ENCODE measurements at regions not wholly inside any gene's neighbourhood (a gene's known extent, or its start where the extent isn't known, plus 50 kb on each side); places are given as distances from the start of the nearest gene placed in this dataset.
"Not testable (repeated sequence)": the region's sequence is repeated elsewhere in the genome, so short reads cannot be mapped to it uniquely, and the experiment has no call there.

DNA sequence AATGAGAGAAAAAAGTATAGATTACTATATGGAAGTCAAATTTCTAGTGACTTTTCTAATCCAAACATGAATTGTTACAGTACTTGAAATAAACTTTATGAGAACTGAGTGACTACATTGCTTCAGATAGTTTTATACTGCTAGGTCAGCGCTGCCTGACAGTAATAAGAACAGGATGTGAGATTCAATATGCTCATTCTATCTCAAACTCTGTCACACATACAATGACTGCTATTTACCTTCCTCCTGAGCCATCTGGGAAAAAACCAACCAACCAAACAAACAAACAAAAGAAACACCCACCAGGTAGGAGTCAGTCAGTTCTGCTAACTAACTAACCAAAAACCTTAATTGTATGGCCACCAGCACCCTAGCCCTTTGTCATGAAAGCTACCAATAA, 89.0 kb upstream of the NOTCH2NLA start:
- not testable (repeated sequence) for DNase-seq

DNA sequence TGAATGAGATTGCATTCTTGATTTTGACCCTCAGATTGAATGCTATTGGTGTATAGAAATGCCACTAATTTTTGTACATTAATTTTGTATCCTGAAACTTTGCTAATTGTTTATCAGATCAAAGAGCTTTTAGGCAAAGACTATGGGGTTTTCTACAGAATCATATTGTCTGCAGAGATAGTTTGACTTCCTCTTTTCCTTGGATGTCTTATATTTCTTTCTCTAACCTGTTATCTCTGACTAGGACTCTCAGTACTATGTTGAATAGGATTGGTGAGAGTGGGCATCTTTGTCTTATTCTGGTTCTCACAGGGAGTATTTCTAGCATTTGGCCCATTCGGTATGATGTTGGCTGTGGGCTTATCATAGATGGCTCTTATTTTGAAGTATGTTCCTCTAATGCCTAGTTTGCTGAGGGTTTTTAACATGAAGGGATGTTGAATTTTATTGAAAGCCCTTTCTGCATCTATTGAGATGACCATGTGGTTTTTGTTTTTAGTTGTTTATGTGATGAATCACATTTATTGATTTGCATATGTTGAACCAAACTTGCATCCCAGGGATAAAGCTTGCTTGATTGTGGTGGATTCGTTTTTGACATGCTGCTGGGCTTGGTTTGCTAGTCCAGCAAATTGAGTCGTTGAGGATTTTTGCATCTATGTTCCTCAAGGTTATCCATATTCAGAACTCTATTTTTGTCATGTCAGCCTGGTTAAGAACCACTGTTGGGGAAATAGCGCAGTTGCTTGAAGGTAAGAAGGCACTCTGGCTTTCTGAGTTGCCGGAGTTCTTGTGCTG, 85.8 kb upstream of the NOTCH2NLA start:
- not testable (repeated sequence) for DNase-seq

DNA sequence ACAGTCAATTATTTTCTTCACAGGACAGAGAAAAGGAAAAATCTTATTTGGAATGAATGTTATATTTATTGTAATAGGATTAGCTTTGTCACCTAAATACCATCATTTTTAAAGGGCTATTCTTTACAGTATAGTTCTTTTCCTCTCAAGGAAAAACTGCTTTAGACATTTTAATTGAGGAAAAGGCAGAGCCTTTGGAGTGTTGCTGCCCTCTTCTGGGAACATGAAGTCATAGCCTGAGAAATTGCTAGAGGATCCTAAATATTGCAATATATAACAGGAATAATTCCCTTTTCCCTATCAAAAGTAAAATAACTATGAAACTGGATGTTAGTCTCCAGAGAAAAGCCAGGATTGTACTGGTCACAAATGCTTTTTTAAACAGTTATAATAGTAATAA, 81.8 kb upstream of the NOTCH2NLA start:
- DNase-seq, result not testable (repeated sequence)

DNA sequence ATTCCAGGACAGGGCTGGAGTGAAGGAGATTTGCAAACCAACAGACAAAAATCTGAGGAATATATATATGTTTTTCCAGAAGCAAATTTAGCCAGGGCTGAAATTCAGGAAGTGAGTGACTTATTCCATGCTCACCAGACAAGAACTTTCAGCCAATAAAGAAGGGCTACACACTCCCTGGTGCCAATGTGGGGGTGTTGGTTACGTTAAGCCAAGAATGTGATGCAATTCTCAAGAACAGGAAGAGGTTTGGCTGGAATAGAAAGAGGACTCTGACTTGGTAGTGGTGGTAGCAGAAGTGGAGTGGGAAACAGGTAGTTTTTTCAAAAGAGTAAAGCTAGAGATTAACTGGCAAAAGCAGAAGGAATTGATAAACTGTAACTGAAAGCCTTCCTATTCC, 80.6 kb upstream of the NOTCH2NLA start:
- DNase-seq, result not testable (repeated sequence)

DNA sequence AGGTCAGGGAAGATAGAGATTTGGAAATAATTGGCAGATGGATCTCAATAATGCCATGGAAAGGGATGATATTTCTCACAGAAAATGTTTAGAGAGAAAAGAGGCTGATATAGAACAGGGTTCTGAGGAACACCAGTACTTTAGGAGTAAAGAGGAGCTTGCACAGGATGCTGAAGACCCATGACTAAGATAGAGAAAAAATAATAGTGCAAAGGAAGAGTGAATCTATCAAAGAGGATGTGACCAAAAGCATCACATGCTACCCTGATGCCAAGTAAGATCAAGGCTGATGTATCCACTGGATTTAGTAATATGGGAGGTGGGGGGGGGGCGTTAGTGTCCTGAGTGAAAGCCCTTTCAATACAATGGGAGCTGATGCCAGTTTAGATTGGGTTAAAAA, 80.1 kb upstream of the NOTCH2NLA start:
- not testable (repeated sequence) for DNase-seq

DNA sequence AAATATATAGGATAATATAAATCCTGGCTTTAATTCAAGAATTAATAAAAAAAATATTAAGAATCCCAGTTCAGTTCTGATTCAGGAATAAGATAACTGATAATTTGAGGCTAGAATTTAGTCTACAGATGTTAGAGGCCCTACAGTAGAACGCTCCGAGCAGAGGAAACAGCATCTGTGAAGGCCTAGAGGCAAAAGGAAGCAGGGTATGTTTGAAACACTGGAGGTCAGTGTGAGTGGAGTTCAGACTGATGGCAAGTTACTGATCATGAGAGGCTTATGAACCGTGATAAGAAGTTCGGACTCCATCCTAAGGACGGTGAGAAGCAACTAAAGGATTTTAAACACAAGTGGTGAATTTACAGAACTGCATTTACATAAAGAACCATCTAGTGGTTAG, 79.3 kb upstream of the NOTCH2NLA start:
- DNase-seq, result peak; percentile 2

DNA sequence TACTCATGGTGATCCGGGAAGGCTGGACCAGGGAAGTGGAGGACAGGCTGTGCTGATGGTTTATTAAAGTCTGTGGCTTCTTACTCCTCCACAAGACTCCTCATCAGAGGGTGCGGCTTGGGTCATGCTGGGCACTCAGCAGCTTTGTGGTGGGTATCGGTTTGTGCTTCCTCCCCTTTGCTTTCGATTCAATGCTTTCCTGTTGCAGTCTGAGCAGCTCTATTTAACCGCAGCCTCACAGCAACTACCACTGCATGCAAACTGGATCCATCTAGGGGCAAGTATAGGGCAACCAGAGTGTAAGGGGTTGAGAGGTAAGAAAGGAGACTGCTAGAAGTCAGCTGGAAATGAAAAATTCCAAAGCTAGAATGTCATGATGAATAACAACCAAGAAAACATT, 78.8 kb upstream of the NOTCH2NLA start:
- not testable (repeated sequence) for DNase-seq

DNA sequence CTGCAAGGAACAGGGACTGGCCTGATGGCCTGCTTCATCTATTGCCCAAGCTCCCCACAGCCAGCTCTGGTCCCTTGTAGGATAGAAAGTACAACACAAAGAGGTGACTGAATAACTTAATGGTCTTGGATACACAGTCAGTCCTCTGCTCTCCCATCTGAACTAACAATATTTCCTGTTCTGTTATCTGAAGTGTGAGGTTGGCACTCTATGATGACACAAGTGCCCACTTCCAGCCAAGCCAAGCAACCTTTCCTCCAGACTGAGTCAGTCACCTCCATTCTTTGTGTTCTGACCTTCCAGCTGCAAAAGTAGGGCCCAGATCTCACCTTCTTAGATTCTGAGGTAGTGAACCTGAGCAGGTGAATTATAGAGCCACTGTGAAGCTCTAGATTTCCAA, 77.8 kb upstream of the NOTCH2NLA start:
- DNase-seq, result not testable (repeated sequence)

DNA sequence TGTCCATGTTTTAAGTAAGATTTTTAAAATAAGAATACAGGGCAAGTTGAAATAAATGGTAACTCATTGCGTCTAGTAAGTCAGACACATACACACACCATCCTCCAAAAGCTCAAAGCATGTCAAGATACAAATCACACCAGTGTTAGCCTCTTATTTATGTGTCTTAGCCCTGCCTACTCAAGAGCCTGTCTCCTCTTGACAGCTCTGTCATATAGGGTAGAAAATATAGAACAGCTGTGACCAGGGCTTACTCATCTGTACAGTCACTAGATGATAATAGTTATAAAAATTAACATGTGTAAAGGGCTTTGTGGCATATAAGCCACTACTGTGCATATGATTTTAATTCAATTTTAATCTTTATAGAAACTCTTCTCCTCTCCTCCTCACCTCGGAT, 76.6 kb upstream of the NOTCH2NLA start:
- DNase-seq, result not testable (repeated sequence)

DNA sequence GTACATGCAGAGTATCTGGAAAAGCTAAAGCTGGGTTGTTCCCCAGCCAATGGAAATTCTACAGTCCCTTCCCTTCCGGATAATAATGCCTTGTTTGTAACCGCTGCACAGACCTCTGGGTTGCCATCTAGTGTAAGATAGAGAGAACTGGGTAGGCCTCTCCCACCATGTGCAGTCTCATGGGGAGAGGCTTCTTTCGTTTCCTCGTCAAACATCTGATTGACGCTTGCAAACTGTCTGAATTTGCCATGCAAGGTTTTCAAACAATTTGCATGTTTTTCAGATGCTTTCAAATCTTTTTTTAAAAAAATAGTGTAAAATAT, 69.7 kb upstream of the NOTCH2NLA start:
- DNase-seq, result not testable (repeated sequence)

DNA sequence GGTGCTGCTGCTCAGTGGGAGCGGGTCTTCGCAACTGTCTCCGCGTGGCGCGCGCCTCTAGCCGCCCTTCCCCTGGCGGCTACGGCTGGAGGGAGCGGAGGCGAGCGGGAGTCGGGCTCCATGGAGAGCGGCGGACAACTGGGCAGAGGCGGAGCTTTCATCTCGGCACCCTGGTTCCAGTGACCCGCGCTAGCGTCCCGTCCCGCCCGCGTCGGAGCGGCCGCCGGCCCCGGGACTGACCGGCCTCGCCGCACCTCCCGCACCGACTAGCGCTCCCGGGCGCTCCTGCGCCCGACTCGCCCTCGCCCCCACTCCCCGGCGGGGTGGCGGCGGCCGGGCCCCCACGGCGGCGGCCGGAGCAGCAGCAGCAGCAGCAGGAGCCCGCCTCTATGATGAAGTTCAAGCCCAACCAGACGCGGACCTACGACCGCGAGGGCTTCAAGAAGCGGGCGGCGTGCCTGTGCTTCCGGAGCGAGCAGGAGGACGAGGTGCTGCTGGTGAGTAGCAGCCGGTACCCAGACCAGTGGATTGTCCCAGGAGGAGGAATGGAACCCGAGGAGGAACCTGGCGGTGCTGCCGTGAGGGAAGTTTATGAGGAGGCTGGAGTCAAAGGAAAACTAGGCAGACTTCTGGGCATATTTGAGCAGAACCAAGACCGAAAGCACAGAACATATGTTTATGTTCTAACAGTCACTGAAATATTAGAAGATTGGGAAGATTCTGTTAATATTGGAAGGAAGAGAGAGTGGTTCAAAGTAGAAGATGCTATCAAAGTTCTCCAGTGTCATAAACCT, 69.2 kb upstream of the NOTCH2NLA start:
- DNase-seq, result not testable (repeated sequence)

DNA sequence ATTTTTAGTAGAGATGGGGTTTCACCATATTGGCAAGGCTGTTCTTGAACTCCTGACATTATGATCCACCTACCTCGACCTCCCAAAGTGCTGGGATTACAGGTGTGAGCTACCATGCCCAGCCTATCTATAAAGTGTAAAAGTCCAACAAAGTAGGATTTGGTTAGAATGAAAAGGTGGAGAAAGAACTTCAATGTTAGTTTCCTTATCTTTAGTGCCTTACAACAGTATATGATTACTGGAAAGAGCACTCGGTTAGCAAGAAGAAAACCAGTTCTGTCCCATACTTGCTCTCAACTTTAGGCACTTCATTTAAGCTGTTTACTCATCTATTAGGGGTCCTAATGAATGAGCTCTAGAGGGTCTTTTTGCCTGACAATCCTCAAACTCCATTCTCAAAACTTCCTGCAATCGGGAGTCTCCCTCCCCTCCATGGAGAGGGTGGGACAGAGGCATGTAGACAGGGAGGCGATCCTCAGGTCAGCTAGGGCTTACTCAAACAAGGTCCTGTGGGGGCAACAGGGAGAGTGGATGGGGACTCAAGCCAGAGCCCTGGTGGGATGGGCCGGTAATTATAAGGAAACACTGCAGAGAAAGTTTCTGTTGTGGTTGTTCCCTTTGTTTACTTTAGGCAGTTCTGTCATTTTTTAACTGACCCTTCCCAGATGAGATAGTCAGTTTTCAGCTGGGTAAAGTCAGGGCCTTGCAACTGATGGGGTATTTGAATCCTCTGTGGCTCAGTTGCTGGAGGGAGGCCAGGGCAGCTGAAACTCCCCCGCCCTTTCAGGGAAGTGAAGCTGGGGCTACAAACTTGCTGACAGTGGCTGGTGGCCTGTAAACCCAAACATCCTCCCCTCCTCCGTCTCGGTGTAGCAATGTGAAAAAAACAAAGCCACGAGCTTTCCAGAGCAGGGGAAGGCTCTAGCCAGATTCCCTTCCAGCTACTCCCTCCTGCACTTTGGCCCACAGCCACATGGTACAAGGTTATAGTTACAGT, 64.4 kb upstream of the NOTCH2NLA start:
- not testable (repeated sequence) for DNase-seq

DNA sequence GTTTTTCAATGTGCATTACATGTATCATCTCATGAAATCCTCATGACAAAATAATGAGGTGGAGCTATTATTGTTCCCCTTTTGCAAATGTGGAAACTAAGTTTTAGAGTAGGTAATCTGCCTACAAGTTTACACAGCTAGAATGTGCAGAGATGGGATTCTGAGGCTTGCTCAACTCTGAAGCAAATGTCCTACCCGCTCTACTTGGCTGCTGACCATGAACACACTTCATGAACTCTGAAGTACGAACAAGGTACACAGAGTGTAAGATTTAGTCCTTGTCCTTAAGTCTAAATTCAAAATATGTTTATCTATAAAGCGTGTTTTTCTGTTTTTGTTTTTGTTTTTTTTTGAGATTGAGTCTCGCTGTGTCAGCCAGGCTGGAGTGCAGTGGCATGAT, 63.6 kb upstream of the NOTCH2NLA start:
- DNase-seq, result not testable (repeated sequence)

DNA sequence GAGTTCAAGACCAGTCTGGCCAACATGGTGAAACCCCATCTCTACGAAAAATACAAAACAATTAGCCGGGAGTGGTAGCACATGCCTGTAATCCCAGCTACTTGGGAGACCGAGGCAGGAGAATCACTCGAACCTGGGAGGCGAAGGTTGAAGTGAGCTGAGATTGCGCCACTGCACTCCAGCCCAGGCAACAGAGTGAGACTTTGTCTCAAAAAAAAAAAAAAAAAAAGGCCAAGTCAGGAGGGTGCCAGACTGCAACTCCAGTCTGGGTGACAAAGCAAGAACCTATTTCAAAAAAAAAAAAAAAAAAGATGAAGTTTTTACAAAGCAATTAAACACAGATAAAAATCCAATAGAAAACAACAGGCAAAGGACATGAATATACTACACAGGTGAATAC, 59.1 kb upstream of the NOTCH2NLA start:
- DNase-seq, result not testable (repeated sequence)

DNA sequence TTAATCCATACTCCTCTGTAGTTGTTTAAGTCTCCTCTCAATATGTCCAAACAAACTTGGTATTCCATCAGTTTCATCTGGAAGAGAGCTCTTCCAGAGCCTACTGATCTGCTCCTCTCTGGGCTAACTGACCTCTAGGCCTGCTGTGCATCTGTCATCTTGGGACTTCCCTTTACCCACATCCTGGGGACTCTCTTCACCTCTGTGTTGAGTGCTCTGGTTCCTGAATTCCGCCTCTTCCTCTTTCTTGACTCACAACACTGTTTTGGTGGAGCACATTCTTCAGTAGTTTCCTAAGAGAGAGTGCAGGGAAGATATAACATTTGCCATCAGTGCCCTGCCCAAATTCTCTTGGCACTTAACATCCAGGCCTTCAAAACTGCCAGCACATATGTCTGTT, 55.9 kb upstream of the NOTCH2NLA start:
- not testable (repeated sequence) for DNase-seq

DNA sequence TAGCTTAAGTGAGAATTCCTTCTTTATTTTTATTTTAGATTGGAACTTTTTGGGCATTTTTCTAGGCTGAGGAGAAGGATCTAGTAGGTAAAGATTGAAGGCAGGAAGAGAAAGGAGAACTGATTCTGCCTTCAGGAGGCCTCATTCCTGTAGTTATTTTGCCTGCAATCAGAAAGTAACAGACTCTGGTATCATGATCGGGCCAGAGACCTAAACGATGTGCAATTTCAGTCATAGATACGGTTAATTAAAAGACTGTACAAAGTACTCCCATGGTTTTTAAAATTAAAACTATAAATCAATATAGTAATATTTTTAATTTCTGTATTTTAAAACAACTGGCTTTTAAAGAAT, 54.7 kb upstream of the NOTCH2NLA start:
- DNase-seq, result not testable (repeated sequence)

DNA sequence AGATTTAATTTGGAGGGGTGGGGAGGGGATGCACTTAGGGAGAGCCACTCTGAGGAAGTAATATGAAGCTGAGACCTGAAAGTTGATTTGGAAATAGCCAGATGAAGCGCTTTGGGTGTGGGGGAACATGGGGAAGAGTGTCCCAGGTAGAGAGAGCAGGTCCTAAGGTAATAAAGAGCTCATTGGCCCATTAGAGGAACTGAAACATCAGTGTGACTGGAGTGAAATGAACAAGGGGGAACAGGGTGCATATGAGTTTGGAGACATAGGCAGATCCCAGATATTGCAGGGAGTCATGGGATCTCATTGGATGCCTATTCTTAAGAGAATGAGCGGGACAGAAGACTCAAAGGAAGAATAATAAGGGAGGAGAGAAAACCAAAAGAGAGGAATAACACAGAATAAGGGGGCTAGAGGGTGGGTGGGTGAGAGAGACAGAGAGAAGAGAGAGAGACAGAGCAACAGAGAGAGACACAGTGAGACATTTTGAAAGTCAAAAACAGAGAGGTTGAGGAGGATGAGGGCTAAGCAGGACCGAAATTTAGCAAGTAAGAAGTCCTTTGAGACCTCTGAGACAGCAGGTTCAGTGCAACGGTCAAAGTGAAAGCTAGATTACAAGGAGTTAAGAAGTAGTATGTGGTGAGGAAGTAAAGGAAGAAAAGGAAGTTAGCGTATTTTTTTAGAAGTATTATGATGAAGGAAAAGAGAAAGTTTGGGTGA, 54.1 kb upstream of the NOTCH2NLA start:
- DNase-seq, result not testable (repeated sequence)

DNA sequence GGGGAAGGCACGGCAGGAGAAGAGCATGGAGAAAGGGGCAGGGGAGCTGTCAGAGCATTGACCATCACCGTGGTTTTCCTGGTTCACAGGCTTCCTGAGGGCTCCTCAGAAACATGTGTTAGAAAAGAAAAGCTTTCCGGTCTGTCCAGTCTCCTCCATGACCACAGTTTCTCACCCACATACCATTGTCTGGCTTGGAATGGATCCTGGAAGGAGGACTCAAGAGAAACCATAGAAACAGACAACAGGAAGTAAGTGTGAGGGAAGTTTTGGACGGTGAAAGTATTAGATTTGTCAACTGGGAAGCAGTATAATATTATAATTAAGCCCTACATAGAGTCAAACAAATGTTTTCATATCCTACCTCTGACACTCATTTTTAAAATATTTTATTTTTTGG, 52.7 kb upstream of the NOTCH2NLA start:
- not testable (repeated sequence) for DNase-seq

DNA sequence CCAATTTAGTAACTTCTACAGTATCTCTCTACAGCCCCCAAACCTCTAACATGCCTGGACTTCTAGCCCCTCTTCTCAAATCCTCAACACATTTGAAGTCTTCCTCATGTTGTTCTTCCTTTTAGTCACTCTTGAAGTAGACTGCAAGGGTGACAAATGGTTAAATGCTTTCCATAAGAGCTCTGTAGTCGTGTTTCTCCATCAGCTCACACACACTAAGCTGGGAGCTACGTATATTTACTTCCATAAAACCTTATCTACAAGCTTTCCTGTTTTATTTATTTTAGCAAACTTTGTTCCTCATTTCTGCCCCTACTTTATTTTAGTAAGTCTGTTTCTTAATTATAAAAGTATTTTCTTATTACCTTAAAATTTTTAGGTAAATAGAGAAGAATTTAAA, 49.9 kb upstream of the NOTCH2NLA start:
- not testable (repeated sequence) for DNase-seq
